Left ventricle myocardium inferior (tissue), 1 donor: ENCODE measurements at regions not wholly inside any gene's neighbourhood (a gene's known extent, or its start where the extent isn't known, plus 50 kb on each side); places are given as distances from the start of the nearest gene placed in this dataset.

Source experiments
- DNase-seq: peaks from one replicate; pipeline ENCODE4 v3.0.0-alpha.2; 2020
- H3K27ac ChIP-seq: fragments of 200-600 bp; replicated peaks from 2 replicates; pipeline ENCODE4 v1.8.0; 2021
- H3K27me3 ChIP-seq: fragments of 200-600 bp; 2 replicates; pipeline ENCODE4 v1.8.0; 2021; ENCODE audit warnings: low read depth
- H3K36me3 ChIP-seq: fragments of 200-600 bp; 2 replicates; pipeline ENCODE4 v1.8.0; 2021
- H3K4me1 ChIP-seq: fragments of 200-600 bp; 2 replicates; pipeline ENCODE4 v1.8.0; 2021
- H3K4me3 ChIP-seq: fragments of 200-600 bp; 2 replicates; pipeline ENCODE4 v1.8.0; 2021; ENCODE audit warnings: mild to moderate bottlenecking, moderate library complexity
- H3K9me3 ChIP-seq: fragments of 200-600 bp; replicated peaks from 2 replicates; pipeline ENCODE4 v1.8.0; 2021
- CTCF ChIP-seq: fragments of 200-600 bp; IDR thresholded peaks from 2 replicates; pipeline ENCODE4 v1.8.0; 2021; ENCODE audit warnings: antibody characterized with exemption, mild to moderate bottlenecking, borderline replicate concordance
- intact Hi-C: fragments of 100-400 bp; cut with micrococcal nuclease; formaldehyde crosslinking; loops from one replicate; pipeline ENCODE4 v1.11.0; 2022
- donor health status: DM: no; HTN: yes; CAD: no; lungs with severe emphysema.

- Histone ChIP-seq H3K36me3 (peaks cover 3% of the 10 kb centered on the region), H3K4me3 (no peak overlapping the region), H3K27me3 (no peaks in the 10 kb centered on the region), H3K9me3 (peaks cover 100% of the 10 kb centered on the region), H3K27ac (no peak overlapping the region), H3K4me1 (no peaks in the 10 kb centered on the region)
- intact Hi-C loops: no loop called here
- no peak for TF ChIP-seq CTCF
- DNase-seq: no peak
These were observed 1683.8 kb downstream of the UQCRFS1 start for GRCh38 chr19:27529158-27529557.

- Histone ChIP-seq H3K36me3 (no peaks in the 10 kb centered on the region), H3K27me3 (no peaks in the 10 kb centered on the region), H3K4me3 (no peak overlapping the region), H3K4me1 (no peaks in the 10 kb centered on the region), H3K9me3 (peaks cover 95% of the 10 kb centered on the region), H3K27ac (no peak overlapping the region)
- intact Hi-C loops: no loop called here
- no peak for TF ChIP-seq CTCF
- DNase-seq: no peak
These were observed 1690.7 kb downstream of the UQCRFS1 start for GRCh38 chr19:27522223-27522622.
